HG03060 (cell line): ENCODE measurements at regions not wholly inside any gene's neighbourhood (a gene's known extent, or its start where the extent isn't known, plus 50 kb on each side); places are given as distances from the start of the nearest gene placed in this dataset.
"Not testable (repeated sequence)": the region's sequence is repeated elsewhere in the genome, so short reads cannot be mapped to it uniquely, and the experiment has no call there.

Experiments
- ATAC-seq: cut with Tn5 transposase; IDR thresholded peaks from one replicate; pipeline ENCODE4 v1.9.1; 2021; ENCODE audit warnings: low read depth, moderate number of reproducible peaks; ENCODE audit not compliant: unreplicated experiment

GRCh38 chr9:29174136-29174535, 1600.9 kb upstream of the C9orf72 start:
- no peak for ATAC-seq

GRCh38 chr9:29176231-29176630, 1603.0 kb upstream of the C9orf72 start:
- ATAC-seq: no peak

GRCh38 chr9:29176786-29177185, 1603.5 kb upstream of the C9orf72 start:
- ATAC-seq: no peak

GRCh38 chr9:29183971-29184370, 1610.7 kb upstream of the C9orf72 start:
- ATAC-seq: no peak

- ATAC-seq: not testable (repeated sequence)
Observed at GRCh38 chr9:29188771-29189170, 1615.5 kb upstream of the C9orf72 start.

- not testable (repeated sequence) for ATAC-seq
Observed at GRCh38 chr9:29189221-29189620, 1615.9 kb upstream of the C9orf72 start.

GRCh38 chr9:29198861-29199260, 1625.6 kb upstream of the C9orf72 start:
- ATAC-seq: no peak

- no peak for ATAC-seq
Observed at GRCh38 chr9:29199975-29200374, 1626.7 kb upstream of the C9orf72 start.

- ATAC-seq: no peak
Observed at GRCh38 chr9:29200650-29201049, 1627.4 kb upstream of the C9orf72 start.

- ATAC-seq: no peak
Observed at GRCh38 chr9:29203244-29203930, 1630.1 kb upstream of the C9orf72 start.

GRCh38 chr9:29208670-29209069, 1635.4 kb upstream of the C9orf72 start:
- ATAC-seq: no peak

GRCh38 chr9:29209748-29210291, 1636.5 kb upstream of the C9orf72 start:
- ATAC-seq: no peak

- no peak for ATAC-seq
Observed at GRCh38 chr9:29211003-29211579, 1637.8 kb upstream of the C9orf72 start.

GRCh38 chr9:29211580-29212396, 1638.5 kb upstream of the C9orf72 start:
- no peak for ATAC-seq

GRCh38 chr9:29212397-29213387, 1639.4 kb upstream of the C9orf72 start:
- no peak for ATAC-seq

GRCh38 chr9:29213417-29214153, 1640.3 kb upstream of the C9orf72 start, which contains the start of gene LINGO2:
Gene LINGO2, minus strand, starts transcription at chr9:29213601.
- no peak for ATAC-seq

- ATAC-seq: no peak
Observed at GRCh38 chr9:29214154-29214689, 1640.9 kb upstream of the C9orf72 start.

GRCh38 chr9:29214690-29215253, 1641.5 kb upstream of the C9orf72 start:
- ATAC-seq: no peak

- ATAC-seq: no peak
Observed at GRCh38 chr9:29217966-29218365, 1644.7 kb upstream of the C9orf72 start.
